ENCODE measurements at regions not wholly inside any gene's neighbourhood (a gene's known extent, or its start where the extent isn't known, plus 50 kb on each side); places are given as distances from the start of the nearest gene placed in this dataset.

DNA sequence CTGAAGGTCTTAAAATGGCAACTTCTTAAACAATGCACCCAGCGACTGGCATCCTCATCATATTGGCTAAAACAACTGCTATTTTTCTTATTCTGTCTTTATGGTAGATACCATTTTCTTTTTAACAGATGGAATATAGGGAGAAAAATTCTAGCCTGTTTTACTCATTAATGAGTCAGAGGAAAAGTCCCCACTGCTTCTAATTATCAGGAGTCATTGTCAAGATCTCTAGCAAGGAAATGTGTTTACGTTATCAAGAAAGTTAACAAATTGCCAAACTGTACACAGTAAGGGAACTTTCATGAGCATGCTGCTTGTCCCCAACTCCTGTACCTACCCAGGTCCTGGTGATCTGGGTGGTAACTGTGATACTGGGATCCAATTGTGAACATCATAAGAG, 117.7 kb upstream of the KIAA1217 start (continued):
- TF ChIP-seq, protein P1, sequence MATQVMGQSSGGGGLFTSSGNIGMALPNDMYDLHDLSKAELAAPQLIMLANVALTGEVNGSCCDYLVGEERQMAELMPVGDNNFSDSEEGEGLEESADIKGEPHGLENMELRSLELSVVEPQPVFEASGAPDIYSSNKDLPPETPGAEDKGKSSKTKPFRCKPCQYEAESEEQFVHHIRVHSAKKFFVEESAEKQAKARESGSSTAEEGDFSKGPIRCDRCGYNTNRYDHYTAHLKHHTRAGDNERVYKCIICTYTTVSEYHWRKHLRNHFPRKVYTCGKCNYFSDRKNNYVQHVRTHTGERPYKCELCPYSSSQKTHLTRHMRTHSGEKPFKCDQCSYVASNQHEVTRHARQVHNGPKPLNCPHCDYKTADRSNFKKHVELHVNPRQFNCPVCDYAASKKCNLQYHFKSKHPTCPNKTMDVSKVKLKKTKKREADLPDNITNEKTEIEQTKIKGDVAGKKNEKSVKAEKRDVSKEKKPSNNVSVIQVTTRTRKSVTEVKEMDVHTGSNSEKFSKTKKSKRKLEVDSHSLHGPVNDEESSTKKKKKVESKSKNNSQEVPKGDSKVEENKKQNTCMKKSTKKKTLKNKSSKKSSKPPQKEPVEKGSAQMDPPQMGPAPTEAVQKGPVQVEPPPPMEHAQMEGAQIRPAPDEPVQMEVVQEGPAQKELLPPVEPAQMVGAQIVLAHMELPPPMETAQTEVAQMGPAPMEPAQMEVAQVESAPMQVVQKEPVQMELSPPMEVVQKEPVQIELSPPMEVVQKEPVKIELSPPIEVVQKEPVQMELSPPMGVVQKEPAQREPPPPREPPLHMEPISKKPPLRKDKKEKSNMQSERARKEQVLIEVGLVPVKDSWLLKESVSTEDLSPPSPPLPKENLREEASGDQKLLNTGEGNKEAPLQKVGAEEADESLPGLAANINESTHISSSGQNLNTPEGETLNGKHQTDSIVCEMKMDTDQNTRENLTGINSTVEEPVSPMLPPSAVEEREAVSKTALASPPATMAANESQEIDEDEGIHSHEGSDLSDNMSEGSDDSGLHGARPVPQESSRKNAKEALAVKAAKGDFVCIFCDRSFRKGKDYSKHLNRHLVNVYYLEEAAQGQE (IDR thresholded peaks at IDR 0.05; ENCODE audit: low read depth), result no peak

- BruUV-seq (replicated peaks), result no TSS peak
- Histone ChIP-seq H3K4me2 (ENCODE audit: low read length) (no peak overlapping the region), H3K9ac (ENCODE audit: low read length) (no peak overlapping the region), H3K4me3 (replicated peaks in 1 of 2; ENCODE audit: low read depth in 1 of 2, low read length in 2 of 2) (no peak overlapping the region), H3K4me1 (ENCODE audit: control insufficient read depth in 1 of 2, insufficient read depth in 2 of 2, low read length in 2 of 2) (no peaks in the 10 kb centered on the region), H3K27ac (ENCODE audit: low read depth, low read length) (no peak overlapping the region), H3K27me3 (ENCODE audit: insufficient read depth, low read length) (no peaks in the 10 kb centered on the region), H4K20me1 (ENCODE audit: insufficient read depth) (no peaks in the 10 kb centered on the region), H2AFZ (ENCODE audit: low read depth, low read length, poor library complexity, severe bottlenecking) (no peak overlapping the region), H3K36me3 (ENCODE audit: control insufficient read depth in 1 of 2, insufficient read depth in 2 of 2, low read length in 2 of 2) (no peaks in the 10 kb centered on the region), H3K9me2 (ENCODE audit: insufficient read depth) (no peaks in the 10 kb centered on the region), H3K9me3 (ENCODE audit: control insufficient read depth in 1 of 2, insufficient read depth in 1 of 2, low read depth in 1 of 2, low read length in 2 of 2) (no peaks in the 10 kb centered on the region), H3K79me2 (ENCODE audit: insufficient read depth, low read length) (no peaks in the 10 kb centered on the region)
- CTCF ChIA-PET, result no interaction called here
- intact Hi-C loops (cut with micrococcal nuclease), result no loop called here
- RAD21 ChIA-PET (ENCODE audit: low non-redundant PET in 1 of 2, low total read pairs in 2 of 2, uncharacterized antibody in 2 of 2, unreplicated experiment in 2 of 2), result no interaction called here
- TF ChIP-seq EGR1 (IDR thresholded peaks at IDR 0.05; ENCODE audit: low read depth), result no peak
- no peak for TF ChIP-seq POLR2A (IDR thresholded peaks at IDR 0.05; ENCODE audit: borderline replicate concordance, extremely low read depth, insufficient read depth, insufficient read length)
- no peak for TF ChIP-seq ATF3 (IDR thresholded peaks at IDR 0.05)
- TF ChIP-seq, protein P2, sequence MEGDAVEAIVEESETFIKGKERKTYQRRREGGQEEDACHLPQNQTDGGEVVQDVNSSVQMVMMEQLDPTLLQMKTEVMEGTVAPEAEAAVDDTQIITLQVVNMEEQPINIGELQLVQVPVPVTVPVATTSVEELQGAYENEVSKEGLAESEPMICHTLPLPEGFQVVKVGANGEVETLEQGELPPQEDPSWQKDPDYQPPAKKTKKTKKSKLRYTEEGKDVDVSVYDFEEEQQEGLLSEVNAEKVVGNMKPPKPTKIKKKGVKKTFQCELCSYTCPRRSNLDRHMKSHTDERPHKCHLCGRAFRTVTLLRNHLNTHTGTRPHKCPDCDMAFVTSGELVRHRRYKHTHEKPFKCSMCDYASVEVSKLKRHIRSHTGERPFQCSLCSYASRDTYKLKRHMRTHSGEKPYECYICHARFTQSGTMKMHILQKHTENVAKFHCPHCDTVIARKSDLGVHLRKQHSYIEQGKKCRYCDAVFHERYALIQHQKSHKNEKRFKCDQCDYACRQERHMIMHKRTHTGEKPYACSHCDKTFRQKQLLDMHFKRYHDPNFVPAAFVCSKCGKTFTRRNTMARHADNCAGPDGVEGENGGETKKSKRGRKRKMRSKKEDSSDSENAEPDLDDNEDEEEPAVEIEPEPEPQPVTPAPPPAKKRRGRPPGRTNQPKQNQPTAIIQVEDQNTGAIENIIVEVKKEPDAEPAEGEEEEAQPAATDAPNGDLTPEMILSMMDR (IDR thresholded peaks at IDR 0.05 in 2 of 3, conservative IDR thresholded peaks at IDR 0.05 in 1 of 3; ENCODE audit: borderline replicate concordance in 1 of 3, insufficient read depth in 1 of 3, low read depth in 2 of 3, low read length in 2 of 3), result no peak
- no peak for TF ChIP-seq TCF7L2 (IDR thresholded peaks at IDR 0.05; ENCODE audit: borderline replicate concordance, extremely low read depth, insufficient read depth, insufficient read length)
- TF ChIP-seq SP1 (IDR thresholded peaks at IDR 0.05; ENCODE audit: low read depth), result no peak
- TF ChIP-seq EZH2 (IDR thresholded peaks at IDR 0.05), result no peak
- no peak for TF ChIP-seq CEBPB (IDR thresholded peaks at IDR 0.05; ENCODE audit: low read depth)
- TF ChIP-seq SIN3A (IDR thresholded peaks at IDR 0.05; ENCODE audit: low read depth), result no peak
- no peak for TF ChIP-seq ELF1 (IDR thresholded peaks at IDR 0.05; ENCODE audit: borderline replicate concordance, low read depth)
- TF ChIP-seq EZH2phosphoT487 (IDR thresholded peaks at IDR 0.05; ENCODE audit: borderline replicate concordance), result no peak
- no peak for TF ChIP-seq MAX (IDR thresholded peaks at IDR 0.05)
- TF ChIP-seq FOSL1 (IDR thresholded peaks at IDR 0.05; ENCODE audit: low read depth), result no peak
- TF ChIP-seq ZNF274 (IDR thresholded peaks at IDR 0.05; ENCODE audit: low read depth, low read length), result no peak
- no peak for TF ChIP-seq ZFX (IDR thresholded peaks at IDR 0.05)
- TF ChIP-seq, protein P3, sequence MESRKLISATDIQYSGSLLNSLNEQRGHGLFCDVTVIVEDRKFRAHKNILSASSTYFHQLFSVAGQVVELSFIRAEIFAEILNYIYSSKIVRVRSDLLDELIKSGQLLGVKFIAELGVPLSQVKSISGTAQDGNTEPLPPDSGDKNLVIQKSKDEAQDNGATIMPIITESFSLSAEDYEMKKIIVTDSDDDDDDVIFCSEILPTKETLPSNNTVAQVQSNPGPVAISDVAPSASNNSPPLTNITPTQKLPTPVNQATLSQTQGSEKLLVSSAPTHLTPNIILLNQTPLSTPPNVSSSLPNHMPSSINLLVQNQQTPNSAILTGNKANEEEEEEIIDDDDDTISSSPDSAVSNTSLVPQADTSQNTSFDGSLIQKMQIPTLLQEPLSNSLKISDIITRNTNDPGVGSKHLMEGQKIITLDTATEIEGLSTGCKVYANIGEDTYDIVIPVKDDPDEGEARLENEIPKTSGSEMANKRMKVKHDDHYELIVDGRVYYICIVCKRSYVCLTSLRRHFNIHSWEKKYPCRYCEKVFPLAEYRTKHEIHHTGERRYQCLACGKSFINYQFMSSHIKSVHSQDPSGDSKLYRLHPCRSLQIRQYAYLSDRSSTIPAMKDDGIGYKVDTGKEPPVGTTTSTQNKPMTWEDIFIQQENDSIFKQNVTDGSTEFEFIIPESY (IDR thresholded peaks at IDR 0.05; ENCODE audit: extremely low read depth, insufficient replicate concordance, low read length), result no peak
- no peak for TF ChIP-seq YY1 (IDR thresholded peaks at IDR 0.05; ENCODE audit: extremely low read depth, insufficient replicate concordance, low read depth, low read length)
- POLR2A ChIA-PET, result no interaction called here
- ATAC-seq (no peak), DNase-seq (ENCODE audit: low read depth, low spot score) (no peak)
Observed at GRCh38 chr10:24096281-24096680, 112.7 kb upstream of the KIAA1217 start.
